Endothelial cell of hepatic sinusoid (primary cell): ENCODE measurements at regions not wholly inside any gene's neighbourhood (a gene's known extent, or its start where the extent isn't known, plus 50 kb on each side); places are given as distances from the start of the nearest gene placed in this dataset.

Source experiments
- in situ Hi-C: cut with HindIII; loops from 2 replicates; pipeline ENCODE4 v1.10.0; 2017; ENCODE audit warnings: low sequenced_read_pairs

GRCh38 chr17:77908501-77908900, 50.0 kb upstream of the TNRC6C start:
- in situ Hi-C loops, result no loop called here
